Left lung (tissue), 4 donors: ENCODE measurements at regions not wholly inside any gene's neighbourhood (a gene's known extent, or its start where the extent isn't known, plus 50 kb on each side); places are given as distances from the start of the nearest gene placed in this dataset.

Experiments
- ATAC-seq: fragments of 200-7000 bp; cut with Tn5 transposase; one replicate; pipeline ENCODE4 v1.9.1; 2020; ENCODE audit warnings: moderate library complexity
- DNase-seq, 4 donors: peaks; one replicate each; pipeline ENCODE4 v3.0.0-alpha.2; 2013 to 2020
- H3K27ac ChIP-seq, 2 donors: fragments of 200-600 bp; sonication (generic) in 1 of 2; one replicate each; pipeline versions ENCODE4 v1.5.0 to v1.8.0; 2020 to 2021
- H3K27me3 ChIP-seq, 2 donors: fragments of 200-600 bp; sonication (generic) in 1 of 2; one replicate each; pipeline versions ENCODE4 v1.5.0 to v1.8.0; 2020 to 2021
- H3K36me3 ChIP-seq, 2 donors: fragments of 200-600 bp; sonication (generic) in 1 of 2; one replicate each; pipeline versions ENCODE4 v1.5.0 to v1.8.0; 2020 to 2021
- H3K4me1 ChIP-seq, 2 donors: fragments of 200-600 bp; one replicate each; pipeline ENCODE4 v1.8.0; 2021
- H3K4me3 ChIP-seq, 2 donors: fragments of 200-600 bp; sonication (generic) in 1 of 2; one replicate each; pipeline versions ENCODE4 v1.5.0 to v1.8.0; 2020 to 2021; ENCODE audit warnings: mild to moderate bottlenecking in 1 of 2
- H3K9me3 ChIP-seq, 2 donors: fragments of 200-600 bp; sonication (generic) in 1 of 2; one replicate each; pipeline versions ENCODE4 v1.5.0 to v1.8.0; 2020 to 2021
- intact Hi-C, 2 donors: fragments of 100-400 bp; cut with DNase I; formaldehyde crosslinking; loops; one replicate each; pipeline versions ENCODE4 v1.11.2 to v1.14.2; 2022
- TF ChIP-seq, protein P1 (sequence below), 2 donors: fragments of 200-600 bp; sonication (generic) in 1 of 2; IDR thresholded peaks; one replicate each; pipeline versions ENCODE4 v1.5.0 to v1.8.0; 2021; ENCODE audit warnings: antibody characterized with exemption in 2 of 2
- donor health status: DM: no; HTN: yes; CAD: no.
- donor health status: DM: no; HTN: no; CAD: no.

GRCh38 chr15:93250950-93251349 is 161.9 kb upstream of the RGMA start:
- no peaks in the 10 kb centered on the region for H3K27me3 ChIP-seq
- intact Hi-C loops = no loop called here
- no peak for DNase-seq
- no peak overlapping the region for H3K27ac ChIP-seq
- TF ChIP-seq, protein P1, sequence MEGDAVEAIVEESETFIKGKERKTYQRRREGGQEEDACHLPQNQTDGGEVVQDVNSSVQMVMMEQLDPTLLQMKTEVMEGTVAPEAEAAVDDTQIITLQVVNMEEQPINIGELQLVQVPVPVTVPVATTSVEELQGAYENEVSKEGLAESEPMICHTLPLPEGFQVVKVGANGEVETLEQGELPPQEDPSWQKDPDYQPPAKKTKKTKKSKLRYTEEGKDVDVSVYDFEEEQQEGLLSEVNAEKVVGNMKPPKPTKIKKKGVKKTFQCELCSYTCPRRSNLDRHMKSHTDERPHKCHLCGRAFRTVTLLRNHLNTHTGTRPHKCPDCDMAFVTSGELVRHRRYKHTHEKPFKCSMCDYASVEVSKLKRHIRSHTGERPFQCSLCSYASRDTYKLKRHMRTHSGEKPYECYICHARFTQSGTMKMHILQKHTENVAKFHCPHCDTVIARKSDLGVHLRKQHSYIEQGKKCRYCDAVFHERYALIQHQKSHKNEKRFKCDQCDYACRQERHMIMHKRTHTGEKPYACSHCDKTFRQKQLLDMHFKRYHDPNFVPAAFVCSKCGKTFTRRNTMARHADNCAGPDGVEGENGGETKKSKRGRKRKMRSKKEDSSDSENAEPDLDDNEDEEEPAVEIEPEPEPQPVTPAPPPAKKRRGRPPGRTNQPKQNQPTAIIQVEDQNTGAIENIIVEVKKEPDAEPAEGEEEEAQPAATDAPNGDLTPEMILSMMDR (IDR thresholded peaks at IDR 0.05) = no peak
- no peak for ATAC-seq
- H3K9me3 ChIP-seq = no peaks in the 10 kb centered on the region
- peaks cover 0 to 72% of the 10 kb centered on the region in 2 donors for H3K4me1 ChIP-seq
- H3K36me3 ChIP-seq = no peaks in the 10 kb centered on the region
- H3K4me3 ChIP-seq = no peak overlapping the region

- intact Hi-C loops = no loop called here
- no peaks in the 10 kb centered on the region for H3K9me3 ChIP-seq
- H3K36me3 ChIP-seq = no peaks in the 10 kb centered on the region
- H3K4me3 ChIP-seq = no peak overlapping the region
- TF ChIP-seq, protein P1 (IDR thresholded peaks at IDR 0.05) = no peak
- DNase-seq = no peak
- H3K4me1 ChIP-seq = peaks cover 0 to 72% of the 10 kb centered on the region in 2 donors
- no peaks in the 10 kb centered on the region for H3K27me3 ChIP-seq
- ATAC-seq = peak; percentile 60
- H3K27ac ChIP-seq = no peak overlapping the region
These were observed 161.2 kb upstream of the RGMA start for GRCh38 chr15:93250209-93250608.

DNA sequence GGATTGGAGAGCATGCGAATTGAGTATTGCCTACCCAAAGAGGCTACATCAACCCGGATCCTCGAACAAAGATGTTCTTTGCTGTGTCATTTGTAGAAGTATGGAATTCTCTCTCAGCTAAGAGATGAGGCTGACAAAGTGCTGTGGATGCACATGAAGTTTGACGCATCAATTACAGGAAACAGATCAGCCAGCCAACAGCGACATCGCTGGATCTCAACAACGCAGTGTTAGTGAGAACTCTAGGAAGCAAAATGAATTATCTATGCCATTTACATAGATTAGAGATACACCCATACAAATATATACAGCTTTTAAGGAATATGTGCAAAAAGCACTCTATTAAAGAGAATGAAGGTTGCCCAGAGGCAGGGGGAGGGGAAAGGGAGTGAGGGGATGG is 160.6 kb upstream of the RGMA start:
- intact Hi-C loops = no loop called here
- TF ChIP-seq, protein P1 (IDR thresholded peaks at IDR 0.05) = no peak
- H3K4me1 ChIP-seq = peaks cover 0 to 72% of the 10 kb centered on the region in 2 donors

DNA sequence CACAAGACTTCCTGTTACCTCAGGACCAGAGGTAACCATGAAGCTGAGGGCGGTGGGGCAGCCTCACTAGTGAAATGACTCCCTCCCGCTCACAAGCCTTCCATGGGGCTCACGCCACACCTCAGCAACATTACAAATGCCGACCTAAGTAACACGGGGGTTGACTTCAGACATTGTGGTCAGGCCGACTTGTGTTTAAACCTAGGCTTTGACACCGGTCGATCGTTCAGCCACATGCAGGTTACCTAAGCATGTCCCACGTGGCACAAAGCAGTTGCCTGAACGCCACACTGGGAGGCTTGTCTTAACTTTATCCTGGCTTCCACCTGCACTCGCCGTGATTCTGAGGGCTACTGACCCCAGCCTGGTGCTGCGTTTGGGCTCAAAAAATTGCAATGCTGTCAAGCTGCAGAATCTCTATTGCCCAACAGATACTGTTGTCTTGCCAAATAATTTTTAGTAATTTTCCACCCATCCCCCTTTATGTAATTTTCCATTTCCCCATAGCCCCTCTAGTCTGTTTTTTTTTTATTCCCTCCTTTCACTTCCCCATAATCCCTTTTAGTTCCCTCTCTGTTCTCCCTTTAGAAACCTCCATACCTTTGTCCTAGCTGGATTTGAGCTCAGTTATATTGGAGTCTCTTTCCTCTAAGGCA is 158.6 kb upstream of the RGMA start:
- Histone ChIP-seq H3K27ac (peak overlapping the region in 1 of 2 donors; percentile 43), H3K4me1 (peaks cover 0 to 58% of the 10 kb centered on the region in 2 donors), H3K27me3 (no peaks in the 10 kb centered on the region), H3K9me3 (no peaks in the 10 kb centered on the region), H3K36me3 (no peaks in the 10 kb centered on the region), H3K4me3 (no peak overlapping the region)
- ATAC-seq (peak; percentile 22), DNase-seq (no peak)
- intact Hi-C loops = no loop called here
- TF ChIP-seq, protein P1 (IDR thresholded peaks at IDR 0.05) = no peak

More for the DNA sequence above, 160.6 kb upstream of the RGMA start:
- no peak for ATAC-seq
- DNase-seq = no peak
- Histone ChIP-seq H3K36me3 (no peaks in the 10 kb centered on the region), H3K4me3 (no peak overlapping the region), H3K9me3 (no peaks in the 10 kb centered on the region), H3K27me3 (no peaks in the 10 kb centered on the region), H3K27ac (no peak overlapping the region)

DNA sequence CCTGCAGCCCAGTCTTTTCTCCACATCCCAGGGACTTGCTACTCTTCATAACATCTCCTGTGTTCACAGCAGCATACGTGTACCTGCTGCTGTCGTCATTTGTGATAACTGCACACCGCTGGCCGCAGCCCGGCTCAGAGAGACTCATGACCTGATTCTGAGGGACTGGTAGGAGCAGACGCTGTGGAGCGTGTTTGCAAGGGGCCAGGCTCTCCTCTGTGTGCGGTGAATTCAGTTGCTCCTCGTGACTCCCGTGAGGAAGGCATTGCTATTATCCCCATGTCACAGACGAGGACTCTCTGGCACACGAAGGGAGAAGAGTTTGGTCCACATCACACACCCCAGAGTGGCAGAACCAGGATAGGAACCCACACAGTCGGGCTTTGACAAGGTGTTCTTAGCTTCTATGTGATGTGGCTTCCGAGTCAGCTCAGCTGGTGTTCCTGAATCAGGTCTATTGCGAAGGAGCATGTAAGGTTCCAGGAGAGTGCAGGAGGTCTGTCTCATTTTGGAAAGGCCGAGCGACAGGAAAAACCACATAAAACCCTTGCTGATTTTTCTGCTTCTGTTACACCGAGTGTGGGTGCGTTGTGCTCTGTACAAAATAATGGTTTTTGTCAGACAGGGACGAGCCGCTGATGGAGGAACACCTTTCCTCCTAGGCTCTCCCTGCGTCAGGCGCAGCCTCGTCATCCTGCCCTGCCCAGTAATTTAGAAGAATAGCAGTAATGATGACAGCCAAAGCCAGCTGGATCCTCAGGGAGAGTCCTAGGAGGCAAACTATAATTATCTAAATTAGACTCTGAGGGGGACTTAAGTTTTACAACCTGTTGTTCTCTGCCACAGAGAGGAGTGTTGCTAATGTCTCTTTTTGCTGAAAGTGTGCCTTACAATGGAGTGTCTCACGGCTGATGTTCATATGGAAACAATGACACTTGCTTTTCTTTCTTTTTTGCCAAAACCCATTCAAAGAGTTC is 157.5 kb upstream of the RGMA start:
- TF ChIP-seq, protein P1 (IDR thresholded peaks at IDR 0.05) = no peak
- Histone ChIP-seq H3K36me3 (no peaks in the 10 kb centered on the region), H3K4me1 (peaks cover 0 to 48% of the 10 kb centered on the region in 2 donors), H3K4me3 (no peak overlapping the region), H3K27ac (peak overlapping the region in 1 of 2 donors; percentile 43), H3K27me3 (no peaks in the 10 kb centered on the region), H3K9me3 (no peaks in the 10 kb centered on the region)
- ATAC-seq (no peak), DNase-seq (no peak)
- intact Hi-C loops = no loop called here
